GM18511 (cell line): ENCODE measurements at regions not wholly inside any gene's neighbourhood (a gene's known extent, or its start where the extent isn't known, plus 50 kb on each side); places are given as distances from the start of the nearest gene placed in this dataset.

ENCODE experiments used
- ATAC-seq: cut with Tn5 transposase; IDR thresholded peaks from one replicate; pipeline ENCODE4 v1.9.1; 2021; ENCODE audit warnings: mild to moderate bottlenecking, moderate library complexity; ENCODE audit not compliant: unreplicated experiment

GRCh38 chr5:120388016-120388781 lies 75.9 kb upstream of the PRR16 start:
- peak; percentile 74 for ATAC-seq

GRCh38 chr5:120394259-120394658 lies 69.8 kb upstream of the PRR16 start:
- ATAC-seq, result no peak

DNA sequence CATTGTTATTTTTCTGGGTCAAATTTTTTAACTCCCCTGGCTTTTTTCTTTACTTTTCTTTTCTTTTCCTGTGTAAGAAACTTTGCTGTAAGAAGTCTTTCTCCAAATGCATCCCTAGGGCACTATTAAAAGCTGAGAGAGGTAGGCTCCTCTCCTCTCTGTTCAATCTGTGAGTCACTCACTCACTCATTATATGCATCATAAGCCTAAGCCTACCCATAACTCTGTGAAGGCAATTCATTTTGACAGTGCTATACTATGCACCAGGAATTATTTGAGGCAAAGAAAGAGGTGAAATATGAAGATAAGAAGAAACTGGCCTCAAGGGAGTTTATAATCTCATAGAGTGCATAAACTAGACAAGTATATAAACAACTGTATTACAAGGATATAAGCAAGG lies 67.9 kb upstream of the PRR16 start:
- ATAC-seq, result no peak

DNA sequence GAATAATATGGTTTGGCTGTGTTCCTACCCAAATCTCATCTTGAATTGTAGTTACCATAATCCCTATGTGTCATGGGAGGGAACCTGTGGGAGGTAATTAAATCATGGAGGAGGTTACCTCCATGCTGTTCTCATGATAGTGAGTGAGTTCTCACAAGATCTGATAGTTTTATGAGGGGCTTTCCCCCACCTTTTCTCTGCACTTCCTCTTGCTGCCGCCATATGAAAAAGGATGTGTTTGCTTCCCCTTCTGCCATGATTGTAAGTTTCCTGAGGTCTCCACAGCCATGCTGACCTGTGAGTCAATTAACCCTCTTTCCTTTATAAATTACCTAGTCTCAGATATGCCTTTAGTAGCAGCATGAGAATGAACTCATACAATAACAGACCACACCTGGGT lies 63.7 kb upstream of the PRR16 start:
- no peak for ATAC-seq

GRCh38 chr5:120402606-120403005 lies 61.5 kb upstream of the PRR16 start:
- ATAC-seq, result no peak

DNA sequence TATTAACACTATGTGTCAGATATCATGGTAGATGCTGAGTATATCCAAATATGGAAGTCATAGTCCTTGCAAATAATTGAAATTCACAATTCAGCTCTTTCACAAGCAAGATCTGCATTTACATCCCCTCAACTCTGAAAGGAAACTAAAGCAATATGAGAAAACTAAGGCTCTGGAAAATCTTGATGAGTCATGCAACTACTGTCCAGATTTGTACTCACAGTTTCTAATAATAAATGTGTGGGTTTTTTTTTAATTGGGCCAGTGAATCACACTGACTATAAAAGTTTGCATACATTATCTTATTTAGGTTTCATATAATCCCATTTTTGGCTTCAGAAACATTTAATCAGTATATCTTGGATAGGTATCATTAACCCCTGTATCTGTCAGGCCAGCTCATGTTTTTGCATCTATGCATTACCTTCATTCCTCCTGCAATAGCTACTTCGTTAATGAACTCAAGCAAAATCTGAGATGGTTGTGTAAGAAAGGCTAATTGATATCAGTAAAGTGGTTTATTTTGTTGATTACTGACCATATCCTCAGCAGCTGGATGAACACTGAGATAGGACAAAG lies 58.7 kb upstream of the PRR16 start:
- ATAC-seq, result no peak

- no peak for ATAC-seq
These were observed 58.2 kb upstream of the PRR16 start for GRCh38 chr5:120405923-120406322.

GRCh38 chr5:120413686-120414085 lies 50.4 kb upstream of the PRR16 start:
- ATAC-seq, result no peak
